Endothelial cell of umbilical vein (primary cell): ENCODE measurements at regions not wholly inside any gene's neighbourhood (a gene's known extent, or its start where the extent isn't known, plus 50 kb on each side); places are given as distances from the start of the nearest gene placed in this dataset.

ENCODE experiments used
- BruUV-seq: library from RNA; stranded (reverse); fragments of 400-500 nt; replicated peaks from 2 replicates; lab custom pipeline; 2021; lab: Mats Ljungman, UMichigan
- CTCF ChIA-PET: fragments of 300-600, 350-600 bp; sonication (Branson Sonifier 250); formaldehyde crosslinking; loops from one replicate; lab custom pipeline; 2021; ENCODE audit warnings: antibody characterized with exemption, inconsistent platforms; lab: Charles Lee
- POLR2A ChIA-PET: fragments of 300-600, 350-600 bp; sonication (Branson Sonifier 250); formaldehyde crosslinking; loops from one replicate; lab custom pipeline; 2021; ENCODE audit warnings: antibody characterized with exemption, inconsistent platforms; lab: Charles Lee
- DNase-seq: peaks from one replicate; pipeline ENCODE4 v3.0.0-alpha.2; 2011; ENCODE audit warnings: low read depth, low spot score
- FAIRE-seq: peaks from 2 replicates; lab custom pipeline; 2011; peaks lifted over from hg19 to GRCh38; lab: Jason Lieb, UNC
- H2AFZ ChIP-seq: 2 replicates; pipeline ENCODE4 v1.6.0; 2012; ENCODE audit warnings: low read depth, low read length, control low read depth, inconsistent platforms
- H3K27ac ChIP-seq: 2 replicates; pipeline ENCODE4 v1.5.1; 2011; ENCODE audit warnings: low read depth, mild to moderate bottlenecking, control low read depth, low read length, moderate library complexity; ENCODE audit not compliant: insufficient read depth
- H3K27me3 ChIP-seq, 2 experiments: 2 replicates each; pipeline versions ENCODE4 v1.6.0 to v1.6.1; 2011; ENCODE audit warnings: low read length in 2 of 2, mixed read lengths in 1 of 2; ENCODE audit not compliant: control insufficient read depth in 2 of 2, insufficient read depth in 2 of 2
- H3K36me3 ChIP-seq, 2 experiments: 2 replicates in 1 of 2; 3 replicates in 1 of 2; pipeline ENCODE4 v1.5.1; 2011; ENCODE audit warnings: low read length in 2 of 2, mild to moderate bottlenecking in 1 of 2, moderate library complexity in 1 of 2; ENCODE audit not compliant: control insufficient read depth in 2 of 2, insufficient read depth in 2 of 2; ENCODE audit errors: extremely low read depth in 1 of 2
- H3K4me1 ChIP-seq: 3 replicates; pipeline ENCODE4 v1.5.1; 2011; ENCODE audit warnings: mild to moderate bottlenecking, low read length; ENCODE audit not compliant: control insufficient read depth, insufficient read depth; ENCODE audit errors: extremely low read depth
- H3K4me2 ChIP-seq: 2 replicates; pipeline ENCODE4 v1.6.1; 2011; ENCODE audit warnings: low read length, control low read depth, mixed read lengths; ENCODE audit not compliant: insufficient read depth
- H3K4me3 ChIP-seq, 3 experiments: fragments of 200-600 bp in 1 of 3; sonication (generic), shearing (Covaris generic) in 1 of 3; replicated peaks in 1 of 3; 2 replicates each; pipeline ENCODE4 v1.5.1; 2011 to 2016; ENCODE audit warnings: control low read depth in 3 of 3, low read length in 3 of 3, mild to moderate bottlenecking in 2 of 3, inconsistent platforms in 1 of 3, low read depth in 1 of 3, moderate library complexity in 1 of 3; ENCODE audit not compliant: insufficient read depth in 1 of 3
- H3K79me2 ChIP-seq: 2 replicates; pipeline ENCODE4 v1.6.0; 2012; ENCODE audit warnings: low read length, inconsistent platforms; ENCODE audit not compliant: control insufficient read depth, insufficient read depth
- H3K9ac ChIP-seq: replicated peaks from 2 replicates; pipeline ENCODE3; 2011; ENCODE audit warnings: low read length, control low read depth; ENCODE audit not compliant: insufficient read depth; ENCODE audit errors: extremely low read depth
- H3K9me1 ChIP-seq: replicated peaks from 3 replicates; pipeline ENCODE4 v1.6.0; 2011; ENCODE audit warnings: mild to moderate bottlenecking, low read length; ENCODE audit not compliant: control insufficient read depth, insufficient read depth; ENCODE audit errors: extremely low read depth
- H3K9me3 ChIP-seq: replicated peaks from 2 replicates; pipeline ENCODE4 v1.5.1; 2012; ENCODE audit warnings: low read length, inconsistent platforms; ENCODE audit not compliant: control insufficient read depth, insufficient read depth
- H4K20me1 ChIP-seq: replicated peaks from 2 replicates; pipeline ENCODE3; 2011; ENCODE audit warnings: mild to moderate bottlenecking, low read length; ENCODE audit not compliant: control insufficient read depth, insufficient read depth; ENCODE audit errors: extremely low read depth
- EZH2 ChIP-seq: IDR thresholded peaks from 2 replicates; pipeline ENCODE4 v1.6.1; 2012; ENCODE audit warnings: borderline replicate concordance, low read depth, mild to moderate bottlenecking, moderate library complexity, low read length, inconsistent platforms; ENCODE audit not compliant: severe bottlenecking
- FOS ChIP-seq: IDR thresholded peaks from 2 replicates; pipeline ENCODE4 v1.6.1; 2011; ENCODE audit warnings: mild to moderate bottlenecking, low read length, moderate library complexity, borderline replicate concordance; ENCODE audit not compliant: insufficient read depth
- GATA2 ChIP-seq: IDR thresholded peaks from 2 replicates; pipeline ENCODE4 v1.7.0; 2011; ENCODE audit warnings: low read depth, mild to moderate bottlenecking, moderate library complexity, mixed read lengths, low read length; ENCODE audit not compliant: insufficient read length, insufficient read depth
- JUN ChIP-seq: IDR thresholded peaks from 2 replicates; pipeline ENCODE4 v1.6.1; 2011; ENCODE audit warnings: borderline replicate concordance, low read depth; ENCODE audit not compliant: insufficient read length, insufficient read depth
- MAX ChIP-seq: IDR thresholded peaks from 2 replicates; pipeline ENCODE4 v1.6.1; 2011; ENCODE audit not compliant: insufficient read depth, insufficient read length
- MYC ChIP-seq: IDR thresholded peaks from one replicate; pipeline ENCODE4 v1.6.1; 2011; ENCODE audit warnings: mild to moderate bottlenecking, low read depth, low read length
- POLR2A ChIP-seq: IDR thresholded peaks from 2 replicates; pipeline ENCODE4 v1.6.1; 2012; ENCODE audit warnings: low read depth, mild to moderate bottlenecking, control low read depth, low read length
- POLR2AphosphoS5 ChIP-seq: IDR thresholded peaks from 2 replicates; pipeline ENCODE4 v1.6.1; 2012; ENCODE audit warnings: low read depth, mild to moderate bottlenecking, control low read depth, low read length, moderate library complexity; ENCODE audit not compliant: insufficient read depth
- dilution Hi-C: fragments of 300-500 bp; cut with MboI; formaldehyde crosslinking; loops from one replicate; pipeline ENCODE4 v1.15.0; 2019; ENCODE audit warnings: low sequenced_read_pairs; ENCODE audit not compliant: extremely low pct_ligation_motif_present
- intact Hi-C: fragments of 100-400 bp; cut with micrococcal nuclease; formaldehyde crosslinking; loops from one replicate; pipeline ENCODE4 v1.10.0; 2022
- TF ChIP-seq, protein P1 (sequence below), 2 donors: IDR thresholded peaks; 1 replicate in 1 of 2; 2 replicates in 1 of 2; pipeline ENCODE4 v1.5.1; 2011; ENCODE audit warnings: low read length in 2 of 2, mild to moderate bottlenecking in 2 of 2, moderate library complexity in 2 of 2, control low read depth in 1 of 2, inconsistent platforms in 1 of 2, low read depth in 1 of 2; ENCODE audit not compliant: insufficient read depth in 1 of 2; ENCODE audit errors: extremely low read depth in 1 of 2

- dilution Hi-C loops (no loop called here), intact Hi-C loops (no loop called here)
- Histone ChIP-seq H3K27me3 (peaks cover 1 to 2% of the 10 kb centered on the region in 2 experiments), H3K4me2 (no peak overlapping the region), H3K4me3 (no peak overlapping the region), H3K9me3 (no peaks in the 10 kb centered on the region), H3K36me3 (no peaks in the 10 kb centered on the region), H3K79me2 (no peaks in the 10 kb centered on the region), H3K27ac (no peak overlapping the region), H3K4me1 (no peaks in the 10 kb centered on the region), H3K9me1 (no peaks in the 10 kb centered on the region), H4K20me1 (no peaks in the 10 kb centered on the region), H2AFZ (no peak overlapping the region), H3K9ac (no peak overlapping the region)
- ChIA-PET CTCF (no interaction called here), POLR2A (no interaction called here)
- no peak for TF ChIP-seq POLR2A
- no peak for TF ChIP-seq JUN
- TF ChIP-seq MYC: no peak
- TF ChIP-seq, protein P1, sequence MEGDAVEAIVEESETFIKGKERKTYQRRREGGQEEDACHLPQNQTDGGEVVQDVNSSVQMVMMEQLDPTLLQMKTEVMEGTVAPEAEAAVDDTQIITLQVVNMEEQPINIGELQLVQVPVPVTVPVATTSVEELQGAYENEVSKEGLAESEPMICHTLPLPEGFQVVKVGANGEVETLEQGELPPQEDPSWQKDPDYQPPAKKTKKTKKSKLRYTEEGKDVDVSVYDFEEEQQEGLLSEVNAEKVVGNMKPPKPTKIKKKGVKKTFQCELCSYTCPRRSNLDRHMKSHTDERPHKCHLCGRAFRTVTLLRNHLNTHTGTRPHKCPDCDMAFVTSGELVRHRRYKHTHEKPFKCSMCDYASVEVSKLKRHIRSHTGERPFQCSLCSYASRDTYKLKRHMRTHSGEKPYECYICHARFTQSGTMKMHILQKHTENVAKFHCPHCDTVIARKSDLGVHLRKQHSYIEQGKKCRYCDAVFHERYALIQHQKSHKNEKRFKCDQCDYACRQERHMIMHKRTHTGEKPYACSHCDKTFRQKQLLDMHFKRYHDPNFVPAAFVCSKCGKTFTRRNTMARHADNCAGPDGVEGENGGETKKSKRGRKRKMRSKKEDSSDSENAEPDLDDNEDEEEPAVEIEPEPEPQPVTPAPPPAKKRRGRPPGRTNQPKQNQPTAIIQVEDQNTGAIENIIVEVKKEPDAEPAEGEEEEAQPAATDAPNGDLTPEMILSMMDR (IDR thresholded peaks at IDR 0.05; ENCODE audit: extremely low read depth in 1 of 2, insufficient read depth in 1 of 2, low read depth in 1 of 2, low read length in 2 of 2): no peak
- TF ChIP-seq POLR2AphosphoS5: no peak
- TF ChIP-seq GATA2: no peak
- no peak for TF ChIP-seq FOS
- TF ChIP-seq MAX: no peak
- no peak for TF ChIP-seq EZH2
- FAIRE-seq (no peak), DNase-seq (no peak)
- BruUV-seq: no TSS peak
Observed at GRCh38 chr1:184197831-184198230, 146.3 kb downstream of the TSEN15 start.
